GM23338 (cell line): ENCODE measurements at regions not wholly inside any gene's neighbourhood (a gene's known extent, or its start where the extent isn't known, plus 50 kb on each side); places are given as distances from the start of the nearest gene placed in this dataset.

Source experiments
- ATAC-seq: fragments of 200-7000 bp; cut with Tn5 transposase; 3 replicates; pipeline ENCODE4 v1.9.1; 2020
- DNase-seq: peaks from one replicate; pipeline ENCODE4 v3.0.0-alpha.2; 2015; ENCODE audit warnings: low spot score
- H2AFZ ChIP-seq: fragments of 200-600 bp; sonication (generic); 2 replicates; pipeline ENCODE4 v1.8.0; 2016; ENCODE audit warnings: antibody characterized with exemption, mild to moderate bottlenecking, moderate library complexity
- H3F3A ChIP-seq: fragments of 200-600 bp; sonication (generic); replicated peaks from 2 replicates; pipeline ENCODE4 v1.8.0; 2017; ENCODE audit warnings: antibody characterized with exemption, mixed run types, low read depth
- H3K27ac ChIP-seq: fragments of 200-600 bp; sonication (generic); 2 replicates; pipeline ENCODE4 v1.6.1; 2016; ENCODE audit warnings: low read depth
- H3K27me3 ChIP-seq: fragments of 200-600 bp; sonication (generic); 2 replicates; pipeline ENCODE4 v1.8.0; 2016; ENCODE audit warnings: mild to moderate bottlenecking, mixed run types, moderate library complexity; ENCODE audit not compliant: insufficient read depth
- H3K36me3 ChIP-seq: fragments of 200-600 bp; sonication (generic); 2 replicates; pipeline ENCODE4 v1.8.0; 2016; ENCODE audit warnings: mild to moderate bottlenecking; ENCODE audit not compliant: insufficient read depth
- H3K4me1 ChIP-seq: fragments of 200-600 bp; sonication (generic); 2 replicates; pipeline ENCODE4 v1.8.0; 2016; ENCODE audit warnings: mild to moderate bottlenecking, moderate library complexity; ENCODE audit not compliant: insufficient read depth
- H3K4me2 ChIP-seq: fragments of 200-600 bp; sonication (generic); 2 replicates; pipeline ENCODE4 v1.7.1; 2017; ENCODE audit warnings: mixed run types
- H3K4me3 ChIP-seq: fragments of 200-600 bp; sonication (generic); 2 replicates; pipeline ENCODE4 v1.6.1; 2016; ENCODE audit warnings: mixed run types
- H3K79me2 ChIP-seq: fragments of 200-600 bp; sonication (generic); replicated peaks from 2 replicates; pipeline ENCODE4 v1.8.0; 2017; ENCODE audit warnings: mild to moderate bottlenecking; ENCODE audit not compliant: insufficient read depth
- H3K9me2 ChIP-seq: fragments of 200-600 bp; sonication (generic); 2 replicates; pipeline ENCODE4 v1.8.0; 2017; ENCODE audit not compliant: insufficient read depth
- H4K20me1 ChIP-seq: fragments of 200-600 bp; sonication (generic); replicated peaks from 2 replicates; pipeline ENCODE4 v1.8.0; 2017; ENCODE audit warnings: mild to moderate bottlenecking; ENCODE audit not compliant: insufficient read depth
- H3K27ac Mint-ChIP-seq: 2 replicates; pipeline ENCODE4 v1.8.0; 2020; ENCODE audit warnings: inconsistent platforms, mild to moderate bottlenecking, moderate library complexity, mixed read lengths
- H3K27me3 Mint-ChIP-seq: 3 replicates; pipeline ENCODE4 v1.8.0; 2022; ENCODE audit warnings: low read depth, mild to moderate bottlenecking, moderate library complexity, mixed read lengths, inconsistent platforms; ENCODE audit not compliant: insufficient read depth, poor library complexity
- H3K36me3 Mint-ChIP-seq: 3 replicates; pipeline ENCODE4 v1.8.0; 2021; ENCODE audit warnings: low read depth, mild to moderate bottlenecking, inconsistent platforms, moderate library complexity, mixed read lengths
- H3K4me1 Mint-ChIP-seq: 3 replicates; pipeline ENCODE4 v1.8.0; 2020; ENCODE audit warnings: mild to moderate bottlenecking, inconsistent platforms, mixed read lengths
- H3K4me3 Mint-ChIP-seq: 3 replicates; pipeline ENCODE4 v1.8.0; 2021; ENCODE audit warnings: moderate library complexity, mild to moderate bottlenecking, inconsistent platforms, mixed read lengths
- H3K9me3 Mint-ChIP-seq: 3 replicates; pipeline ENCODE4 v1.8.0; 2020; ENCODE audit warnings: moderate library complexity, mild to moderate bottlenecking, inconsistent platforms, mixed read lengths
- EZH2 ChIP-seq: fragments of 200-600 bp; sonication (generic); IDR thresholded peaks from one replicate; pipeline ENCODE4 v1.8.0; 2017; ENCODE audit warnings: antibody characterized with exemption, mild to moderate bottlenecking, low read depth; ENCODE audit not compliant: unreplicated experiment
- ZNF331 ChIP-seq: fragments of 250-450 bp; sonication (Bioruptor Pico); IDR thresholded peaks from 2 replicates; pipeline ENCODE4 v1.5.0; 2020; ENCODE audit warnings: low read depth, mild to moderate bottlenecking, moderate library complexity
- TF ChIP-seq, protein P1 (sequence below), 2 experiments: fragments of 200-600 bp in 1 of 2; sonication (generic) in 1 of 2; conservative IDR thresholded peaks; 2 replicates each; pipeline versions ENCODE4 v1.5.1 to v1.6.1; 2016 to 2017; ENCODE audit warnings: antibody characterized with exemption in 2 of 2, low read depth in 2 of 2, mild to moderate bottlenecking in 2 of 2, moderate library complexity in 1 of 2
- TF ChIP-seq, protein P2 (sequence below): fragments of 250-450 bp; sonication (Bioruptor Pico); IDR thresholded peaks from 2 replicates; pipeline ENCODE4 v1.5.0; 2020; ENCODE audit warnings: mild to moderate bottlenecking, moderate library complexity

DNA sequence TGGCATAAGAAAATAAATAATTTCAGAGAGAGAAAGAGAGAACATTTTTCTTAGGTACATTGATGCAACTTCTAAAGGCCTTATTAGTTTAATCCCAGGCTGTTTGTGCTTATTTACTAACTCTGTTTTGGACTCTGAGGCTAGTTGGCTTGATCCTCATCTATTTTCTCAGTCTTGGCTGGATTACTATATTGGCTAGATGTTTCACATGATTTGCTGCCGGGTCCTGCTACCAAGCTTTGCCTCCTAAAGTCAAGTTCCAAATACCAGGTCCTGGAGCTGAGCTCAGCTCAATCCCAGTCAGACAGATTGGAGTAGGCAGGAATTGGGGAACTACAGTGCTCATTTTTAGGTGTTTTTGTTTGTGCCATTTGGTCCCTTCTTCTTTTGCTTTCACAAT, 340.8 kb downstream of the BCAT1 start:
- H3K9me3 Mint-ChIP-seq, result peaks cover 9% of the 10 kb centered on the region; the same call in 2 of the 3 replicates
- no peak overlapping the region for H3K4me3 ChIP-seq

More for the DNA sequence above, 340.8 kb downstream of the BCAT1 start:
- H2AFZ ChIP-seq, result no peak overlapping the region
- H3K27ac Mint-ChIP-seq, result no peak overlapping the region
- H3K27me3 Mint-ChIP-seq, result peaks cover 2% of the 10 kb centered on the region
- no peaks in the 10 kb centered on the region for H3K79me2 ChIP-seq
- ATAC-seq (no peak), DNase-seq (no peak)
- H3K9me2 ChIP-seq, result no peaks in the 10 kb centered on the region; the same call in 1 of the 2 replicates
- no peaks in the 10 kb centered on the region for H3F3A ChIP-seq
- no peak overlapping the region for H3K4me2 ChIP-seq
- TF ChIP-seq ZNF331 (no peak), EZH2 (no peak)
- TF ChIP-seq, protein P1, sequence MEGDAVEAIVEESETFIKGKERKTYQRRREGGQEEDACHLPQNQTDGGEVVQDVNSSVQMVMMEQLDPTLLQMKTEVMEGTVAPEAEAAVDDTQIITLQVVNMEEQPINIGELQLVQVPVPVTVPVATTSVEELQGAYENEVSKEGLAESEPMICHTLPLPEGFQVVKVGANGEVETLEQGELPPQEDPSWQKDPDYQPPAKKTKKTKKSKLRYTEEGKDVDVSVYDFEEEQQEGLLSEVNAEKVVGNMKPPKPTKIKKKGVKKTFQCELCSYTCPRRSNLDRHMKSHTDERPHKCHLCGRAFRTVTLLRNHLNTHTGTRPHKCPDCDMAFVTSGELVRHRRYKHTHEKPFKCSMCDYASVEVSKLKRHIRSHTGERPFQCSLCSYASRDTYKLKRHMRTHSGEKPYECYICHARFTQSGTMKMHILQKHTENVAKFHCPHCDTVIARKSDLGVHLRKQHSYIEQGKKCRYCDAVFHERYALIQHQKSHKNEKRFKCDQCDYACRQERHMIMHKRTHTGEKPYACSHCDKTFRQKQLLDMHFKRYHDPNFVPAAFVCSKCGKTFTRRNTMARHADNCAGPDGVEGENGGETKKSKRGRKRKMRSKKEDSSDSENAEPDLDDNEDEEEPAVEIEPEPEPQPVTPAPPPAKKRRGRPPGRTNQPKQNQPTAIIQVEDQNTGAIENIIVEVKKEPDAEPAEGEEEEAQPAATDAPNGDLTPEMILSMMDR (conservative IDR thresholded peaks at IDR 0.05; ENCODE audit: low read depth in 2 of 2), result no peak
- TF ChIP-seq, protein P2, sequence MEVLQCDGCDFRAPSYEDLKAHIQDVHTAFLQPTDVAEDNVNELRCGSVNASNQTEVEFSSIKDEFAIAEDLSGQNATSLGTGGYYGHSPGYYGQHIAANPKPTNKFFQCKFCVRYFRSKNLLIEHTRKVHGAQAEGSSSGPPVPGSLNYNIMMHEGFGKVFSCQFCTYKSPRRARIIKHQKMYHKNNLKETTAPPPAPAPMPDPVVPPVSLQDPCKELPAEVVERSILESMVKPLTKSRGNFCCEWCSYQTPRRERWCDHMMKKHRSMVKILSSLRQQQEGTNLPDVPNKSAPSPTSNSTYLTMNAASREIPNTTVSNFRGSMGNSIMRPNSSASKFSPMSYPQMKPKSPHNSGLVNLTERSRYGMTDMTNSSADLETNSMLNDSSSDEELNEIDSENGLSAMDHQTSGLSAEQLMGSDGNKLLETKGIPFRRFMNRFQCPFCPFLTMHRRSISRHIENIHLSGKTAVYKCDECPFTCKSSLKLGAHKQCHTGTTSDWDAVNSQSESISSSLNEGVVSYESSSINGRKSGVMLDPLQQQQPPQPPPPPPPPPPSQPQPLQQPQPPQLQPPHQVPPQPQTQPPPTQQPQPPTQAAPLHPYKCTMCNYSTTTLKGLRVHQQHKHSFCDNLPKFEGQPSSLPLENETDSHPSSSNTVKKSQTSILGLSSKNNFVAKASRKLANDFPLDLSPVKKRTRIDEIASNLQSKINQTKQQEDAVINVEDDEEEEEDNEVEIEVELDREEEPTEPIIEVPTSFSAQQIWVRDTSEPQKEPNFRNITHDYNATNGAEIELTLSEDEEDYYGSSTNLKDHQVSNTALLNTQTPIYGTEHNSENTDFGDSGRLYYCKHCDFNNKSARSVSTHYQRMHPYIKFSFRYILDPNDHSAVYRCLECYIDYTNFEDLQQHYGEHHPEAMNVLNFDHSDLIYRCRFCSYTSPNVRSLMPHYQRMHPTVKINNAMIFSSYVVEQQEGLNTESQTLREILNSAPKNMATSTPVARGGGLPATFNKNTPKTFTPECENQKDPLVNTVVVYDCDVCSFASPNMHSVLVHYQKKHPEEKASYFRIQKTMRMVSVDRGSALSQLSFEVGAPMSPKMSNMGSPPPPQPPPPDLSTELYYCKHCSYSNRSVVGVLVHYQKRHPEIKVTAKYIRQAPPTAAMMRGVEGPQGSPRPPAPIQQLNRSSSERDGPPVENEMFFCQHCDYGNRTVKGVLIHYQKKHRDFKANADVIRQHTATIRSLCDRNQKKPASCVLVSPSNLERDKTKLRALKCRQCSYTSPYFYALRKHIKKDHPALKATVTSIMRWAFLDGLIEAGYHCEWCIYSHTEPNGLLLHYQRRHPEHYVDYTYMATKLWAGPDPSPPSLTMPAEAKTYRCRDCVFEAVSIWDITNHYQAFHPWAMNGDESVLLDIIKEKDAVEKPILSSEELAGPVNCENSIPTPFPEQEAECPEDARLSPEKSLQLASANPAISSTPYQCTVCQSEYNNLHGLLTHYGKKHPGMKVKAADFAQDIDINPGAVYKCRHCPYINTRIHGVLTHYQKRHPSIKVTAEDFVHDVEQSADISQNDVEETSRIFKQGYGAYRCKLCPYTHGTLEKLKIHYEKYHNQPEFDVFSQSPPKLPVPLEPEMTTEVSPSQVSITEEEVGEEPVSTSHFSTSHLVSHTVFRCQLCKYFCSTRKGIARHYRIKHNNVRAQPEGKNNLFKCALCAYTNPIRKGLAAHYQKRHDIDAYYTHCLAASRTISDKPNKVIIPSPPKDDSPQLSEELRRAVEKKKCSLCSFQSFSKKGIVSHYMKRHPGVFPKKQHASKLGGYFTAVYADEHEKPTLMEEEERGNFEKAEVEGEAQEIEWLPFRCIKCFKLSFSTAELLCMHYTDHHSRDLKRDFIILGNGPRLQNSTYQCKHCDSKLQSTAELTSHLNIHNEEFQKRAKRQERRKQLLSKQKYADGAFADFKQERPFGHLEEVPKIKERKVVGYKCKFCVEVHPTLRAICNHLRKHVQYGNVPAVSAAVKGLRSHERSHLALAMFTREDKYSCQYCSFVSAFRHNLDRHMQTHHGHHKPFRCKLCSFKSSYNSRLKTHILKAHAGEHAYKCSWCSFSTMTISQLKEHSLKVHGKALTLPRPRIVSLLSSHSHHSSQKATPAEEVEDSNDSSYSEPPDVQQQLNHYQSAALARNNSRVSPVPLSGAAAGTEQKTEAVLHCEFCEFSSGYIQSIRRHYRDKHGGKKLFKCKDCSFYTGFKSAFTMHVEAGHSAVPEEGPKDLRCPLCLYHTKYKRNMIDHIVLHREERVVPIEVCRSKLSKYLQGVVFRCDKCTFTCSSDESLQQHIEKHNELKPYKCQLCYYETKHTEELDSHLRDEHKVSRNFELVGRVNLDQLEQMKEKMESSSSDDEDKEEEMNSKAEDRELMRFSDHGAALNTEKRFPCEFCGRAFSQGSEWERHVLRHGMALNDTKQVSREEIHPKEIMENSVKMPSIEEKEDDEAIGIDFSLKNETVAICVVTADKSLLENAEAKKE, result no peak
- peaks cover 6% of the 10 kb centered on the region; the same call in 2 of the 3 replicates for H3K4me1 Mint-ChIP-seq
- no peak overlapping the region for H3K27ac ChIP-seq
- no peaks in the 10 kb centered on the region; the same call in 2 of the 3 replicates for H3K36me3 Mint-ChIP-seq
- H3K4me3 Mint-ChIP-seq, result no peak overlapping the region
- H4K20me1 ChIP-seq, result no peaks in the 10 kb centered on the region
- H3K4me1 ChIP-seq, result peaks cover 2% of the 10 kb centered on the region; the same call in 1 of the 2 replicates
- no peaks in the 10 kb centered on the region for H3K27me3 ChIP-seq
- H3K36me3 ChIP-seq, result no peaks in the 10 kb centered on the region
